ENCODE measurements at regions not wholly inside any gene's neighbourhood (a gene's known extent, or its start where the extent isn't known, plus 50 kb on each side); places are given as distances from the start of the nearest gene placed in this dataset.

- no peak overlapping the region for H3K27ac Mint-ChIP-seq
- H3K4me1 Mint-ChIP-seq (ENCODE audit: low read depth) = no peaks in the 10 kb centered on the region
- no peaks in the 10 kb centered on the region for H3K36me3 Mint-ChIP-seq (ENCODE audit: low read depth)
- H3K9me3 Mint-ChIP-seq = no peaks in the 10 kb centered on the region
- H3K4me3 Mint-ChIP-seq = no peak overlapping the region
- H3K27me3 Mint-ChIP-seq (ENCODE audit: low read depth) = no peaks in the 10 kb centered on the region
These were observed 238.3 kb downstream of the LOXHD1 start for GRCh38 chr18:46418663-46419260.

GRCh38 chr18:46419391-46420141, 237.5 kb downstream of the LOXHD1 start:
- no peaks in the 10 kb centered on the region for H3K27me3 Mint-ChIP-seq (ENCODE audit: low read depth)
- no peaks in the 10 kb centered on the region for H3K4me1 Mint-ChIP-seq (ENCODE audit: low read depth)
- H3K4me3 Mint-ChIP-seq = no peak overlapping the region
- no peak overlapping the region for H3K27ac Mint-ChIP-seq
- no peaks in the 10 kb centered on the region for H3K9me3 Mint-ChIP-seq
- H3K36me3 Mint-ChIP-seq (ENCODE audit: low read depth) = no peaks in the 10 kb centered on the region

- no peak overlapping the region for H3K4me3 Mint-ChIP-seq
- no peak overlapping the region for H3K27ac Mint-ChIP-seq
- H3K4me1 Mint-ChIP-seq (ENCODE audit: low read depth) = no peaks in the 10 kb centered on the region
- no peaks in the 10 kb centered on the region for H3K9me3 Mint-ChIP-seq
- H3K36me3 Mint-ChIP-seq (ENCODE audit: low read depth) = no peaks in the 10 kb centered on the region
- H3K27me3 Mint-ChIP-seq (ENCODE audit: low read depth) = peaks cover 5% of the 10 kb centered on the region
These were observed 235.0 kb downstream of the LOXHD1 start for GRCh38 chr18:46421973-46422551.

GRCh38 chr18:46422552-46423055, 234.4 kb downstream of the LOXHD1 start:
- Mint-ChIP-seq H3K27ac (no peak overlapping the region), H3K9me3 (no peaks in the 10 kb centered on the region), H3K27me3 (ENCODE audit: low read depth) (peaks cover 5% of the 10 kb centered on the region), H3K36me3 (ENCODE audit: low read depth) (no peaks in the 10 kb centered on the region), H3K4me3 (no peak overlapping the region), H3K4me1 (ENCODE audit: low read depth) (no peaks in the 10 kb centered on the region)

- Mint-ChIP-seq H3K27ac (no peak overlapping the region), H3K9me3 (no peaks in the 10 kb centered on the region), H3K27me3 (ENCODE audit: low read depth) (peaks cover 5% of the 10 kb centered on the region), H3K4me3 (no peak overlapping the region), H3K36me3 (ENCODE audit: low read depth) (no peaks in the 10 kb centered on the region), H3K4me1 (ENCODE audit: low read depth) (no peaks in the 10 kb centered on the region)
These were observed 233.7 kb downstream of the LOXHD1 start for GRCh38 chr18:46423226-46423805.

- Mint-ChIP-seq H3K9me3 (no peaks in the 10 kb centered on the region), H3K27ac (no peak overlapping the region)
These were observed 232.1 kb downstream of the LOXHD1 start for GRCh38 chr18:46424898-46425297.

GRCh38 chr18:46425511-46425910, 231.5 kb downstream of the LOXHD1 start:
- H3K9me3 Mint-ChIP-seq = no peaks in the 10 kb centered on the region
- no peaks in the 10 kb centered on the region for H3K36me3 Mint-ChIP-seq (ENCODE audit: low read depth)
- peaks cover 12% of the 10 kb centered on the region for H3K27me3 Mint-ChIP-seq (ENCODE audit: low read depth)
- H3K4me1 Mint-ChIP-seq (ENCODE audit: low read depth) = no peaks in the 10 kb centered on the region
- no peak overlapping the region for H3K4me3 Mint-ChIP-seq
- no peak overlapping the region for H3K27ac Mint-ChIP-seq

More at GRCh38 chr18:46424898-46425297, 232.1 kb downstream of the LOXHD1 start:
- no peaks in the 10 kb centered on the region for H3K4me1 Mint-ChIP-seq (ENCODE audit: low read depth)
- H3K27me3 Mint-ChIP-seq (ENCODE audit: low read depth) = peaks cover 8% of the 10 kb centered on the region
- no peaks in the 10 kb centered on the region for H3K36me3 Mint-ChIP-seq (ENCODE audit: low read depth)
- no peak overlapping the region for H3K4me3 Mint-ChIP-seq

GRCh38 chr18:46426021-46426678, 230.9 kb downstream of the LOXHD1 start:
- Mint-ChIP-seq H3K36me3 (ENCODE audit: low read depth) (no peaks in the 10 kb centered on the region), H3K9me3 (no peaks in the 10 kb centered on the region), H3K27me3 (ENCODE audit: low read depth) (peaks cover 16% of the 10 kb centered on the region), H3K4me1 (ENCODE audit: low read depth) (no peaks in the 10 kb centered on the region), H3K27ac (no peak overlapping the region), H3K4me3 (no peak overlapping the region)

- H3K9me3 Mint-ChIP-seq = no peaks in the 10 kb centered on the region
These were observed 230.4 kb downstream of the LOXHD1 start for GRCh38 chr18:46426679-46427047.

More at GRCh38 chr18:46426679-46427047, 230.4 kb downstream of the LOXHD1 start:
- Mint-ChIP-seq H3K4me3 (no peak overlapping the region), H3K27me3 (ENCODE audit: low read depth) (peaks cover 21% of the 10 kb centered on the region), H3K27ac (no peak overlapping the region), H3K4me1 (ENCODE audit: low read depth) (no peaks in the 10 kb centered on the region), H3K36me3 (ENCODE audit: low read depth) (no peaks in the 10 kb centered on the region)
